Ureter (tissue), 1 donor: ENCODE measurements at regions not wholly inside any gene's neighbourhood (a gene's known extent, or its start where the extent isn't known, plus 50 kb on each side); places are given as distances from the start of the nearest gene placed in this dataset.
"Not testable (repeated sequence)": the region's sequence is repeated elsewhere in the genome, so short reads cannot be mapped to it uniquely, and the experiment has no call there.

Experiments
- DNase-seq: peaks from one replicate; pipeline ENCODE4 v3.0.0-alpha.2; 2020; ENCODE audit warnings: low spot score
- donor health status: DM: yes; HTN: yes; CAD: no.

DNA sequence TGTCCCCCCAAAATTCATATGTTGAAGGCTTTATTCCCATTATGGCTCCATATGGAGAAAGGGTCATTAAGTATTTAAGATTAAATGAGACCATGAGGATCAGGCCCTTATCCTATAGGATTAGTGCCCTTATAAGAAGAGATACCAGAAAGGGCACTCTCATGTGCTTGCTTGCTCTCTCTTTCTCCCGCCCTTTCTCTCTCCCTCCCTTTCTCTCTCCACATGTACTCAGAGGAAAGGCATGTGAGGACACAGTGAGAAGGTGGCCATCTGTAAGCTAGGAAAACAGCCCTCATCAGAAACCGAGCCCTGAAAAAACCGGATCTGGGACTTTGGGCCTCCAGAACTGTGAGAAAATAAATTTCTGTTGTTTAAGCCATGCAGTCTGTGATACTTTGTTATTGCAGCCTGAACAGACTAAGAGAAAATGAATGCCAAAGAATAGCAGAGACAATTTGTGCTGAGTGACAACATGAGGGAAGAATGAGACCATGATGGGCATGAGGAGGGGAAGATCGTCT is 300.0 kb upstream of the SLC39A10 start:
- DNase-seq, result no peak

DNA sequence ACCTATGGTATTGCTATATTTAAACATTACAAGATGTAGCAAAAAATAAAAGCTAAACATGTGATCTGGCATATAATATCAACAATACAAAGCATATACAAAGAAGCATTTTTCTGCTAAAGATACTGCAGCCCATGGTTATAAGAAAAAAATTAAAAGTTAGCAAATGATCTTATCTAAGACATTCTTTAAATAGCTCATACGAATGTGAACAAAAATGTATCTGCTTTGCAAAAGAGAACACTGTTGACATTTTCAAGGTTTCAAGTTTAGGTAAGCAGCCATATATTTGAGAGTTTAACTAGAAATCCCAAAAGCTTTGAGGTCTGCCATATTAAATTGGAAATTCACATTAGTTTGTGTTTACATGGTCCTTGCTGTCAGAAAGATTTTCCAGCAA is 301.0 kb upstream of the SLC39A10 start:
- no peak for DNase-seq

- DNase-seq, result no peak
Measured at GRCh38 chr2:195352581-195352980, 304.4 kb upstream of the SLC39A10 start.

GRCh38 chr2:195343942-195344530 is 313.0 kb upstream of the SLC39A10 start:
- no peak for DNase-seq

DNA sequence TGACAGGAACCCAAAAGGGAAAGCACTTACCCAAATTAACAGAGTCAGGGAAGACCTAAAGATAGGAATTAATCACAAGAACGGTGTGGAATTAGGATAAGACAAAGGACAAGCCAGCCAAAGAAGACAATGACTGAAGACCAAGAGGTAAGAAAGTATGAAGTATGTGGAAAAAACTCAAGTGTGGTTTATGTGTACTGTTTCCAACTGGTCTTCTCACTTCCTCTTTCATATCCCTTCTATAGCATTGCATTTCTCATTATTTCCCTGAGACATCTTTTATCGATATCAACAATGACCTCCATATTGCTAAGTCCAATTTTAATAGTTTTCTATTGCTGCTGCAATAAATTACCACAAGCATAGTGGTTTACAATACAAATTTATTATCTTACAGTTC is 313.5 kb upstream of the SLC39A10 start:
- no peak for DNase-seq

DNA sequence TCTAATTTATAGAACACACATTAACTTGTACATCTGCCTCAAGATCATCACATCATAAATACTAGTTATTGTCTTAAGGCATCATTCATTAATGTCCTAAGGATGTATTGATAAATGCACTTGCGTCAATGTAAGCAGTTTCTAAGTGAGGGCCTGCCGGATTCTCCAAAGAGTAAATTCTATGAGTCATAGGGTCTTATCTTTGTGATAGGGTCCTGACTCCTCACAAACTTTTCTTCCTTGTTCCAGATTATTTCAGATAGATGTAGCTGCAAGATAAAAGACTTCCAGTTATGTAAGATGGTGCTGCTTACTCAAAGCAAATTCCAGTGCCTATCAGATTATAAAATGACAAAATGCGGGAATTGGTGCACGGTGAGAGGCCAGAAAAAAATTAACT is 315.0 kb upstream of the SLC39A10 start:
- DNase-seq, result no peak

DNA sequence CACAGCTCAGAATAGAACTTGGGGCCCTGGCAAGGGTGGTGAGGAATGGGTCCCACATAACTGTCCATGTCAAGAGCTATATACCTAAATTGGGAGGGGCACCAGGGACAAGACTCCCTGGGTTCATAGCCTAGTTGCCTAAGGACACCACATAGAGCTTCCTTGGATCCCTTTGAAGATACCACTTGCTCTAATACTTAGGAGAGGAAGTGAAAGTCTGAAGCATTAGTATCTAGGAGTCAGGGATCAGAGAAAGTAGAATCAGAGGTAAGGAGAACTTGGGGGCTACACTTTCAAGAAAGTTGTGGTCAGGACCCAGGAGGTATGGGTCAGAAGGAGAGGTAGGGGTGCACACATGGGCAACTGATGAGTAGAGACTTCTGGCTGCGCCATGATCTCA is 318.2 kb upstream of the SLC39A10 start:
- DNase-seq, result no peak

DNA sequence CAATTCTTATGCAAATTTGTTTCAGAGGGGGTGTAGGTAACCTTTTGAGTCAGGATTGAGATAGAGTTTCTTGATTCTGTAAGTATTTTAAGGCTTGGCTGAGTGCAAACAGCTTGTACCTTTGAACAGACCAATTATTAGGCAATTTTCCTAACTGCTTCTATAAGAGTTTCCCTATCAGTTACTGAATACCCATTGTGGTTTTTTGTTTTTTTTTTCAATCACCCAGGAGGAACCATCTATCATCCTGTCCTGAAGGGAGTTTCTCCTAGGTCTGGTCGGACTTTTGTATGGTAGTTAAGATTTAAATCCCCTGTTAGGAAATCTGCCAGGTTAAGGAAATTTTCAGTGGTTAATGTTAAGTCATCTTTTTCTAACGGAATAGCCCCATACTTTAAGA is 319.4 kb upstream of the SLC39A10 start:
- no peak for DNase-seq

GRCh38 chr2:195333869-195334268 is 323.2 kb upstream of the SLC39A10 start:
- DNase-seq, result no peak

- DNase-seq, result no peak
Measured at GRCh38 chr2:195331966-195332365, 325.1 kb upstream of the SLC39A10 start.

- DNase-seq, result no peak
Measured at GRCh38 chr2:195331129-195331528, 325.9 kb upstream of the SLC39A10 start.

DNA sequence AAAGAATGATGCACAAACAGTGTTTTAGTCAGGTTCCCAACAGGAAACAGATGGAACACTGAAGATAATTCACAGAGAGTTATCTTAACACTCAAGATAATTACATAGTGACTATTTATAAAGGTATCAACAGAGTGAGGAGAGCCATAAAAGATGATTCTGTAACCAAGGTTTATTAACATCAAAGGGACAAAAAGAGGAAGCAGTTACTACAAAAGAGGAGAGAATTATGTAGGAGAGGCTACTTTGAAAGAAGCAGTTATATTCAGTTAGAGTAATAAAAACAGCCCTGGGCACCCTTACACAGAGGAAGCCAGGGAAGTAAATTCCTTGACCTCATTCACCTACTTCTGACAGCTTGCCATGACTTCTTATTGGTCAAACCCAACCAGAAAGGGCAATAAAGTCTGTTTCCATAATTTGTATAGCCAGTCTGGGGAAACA is 326.5 kb upstream of the SLC39A10 start:
- no peak for DNase-seq

- DNase-seq, result not testable (repeated sequence)
Measured at GRCh38 chr2:195329784-195330183, 327.2 kb upstream of the SLC39A10 start.

DNA sequence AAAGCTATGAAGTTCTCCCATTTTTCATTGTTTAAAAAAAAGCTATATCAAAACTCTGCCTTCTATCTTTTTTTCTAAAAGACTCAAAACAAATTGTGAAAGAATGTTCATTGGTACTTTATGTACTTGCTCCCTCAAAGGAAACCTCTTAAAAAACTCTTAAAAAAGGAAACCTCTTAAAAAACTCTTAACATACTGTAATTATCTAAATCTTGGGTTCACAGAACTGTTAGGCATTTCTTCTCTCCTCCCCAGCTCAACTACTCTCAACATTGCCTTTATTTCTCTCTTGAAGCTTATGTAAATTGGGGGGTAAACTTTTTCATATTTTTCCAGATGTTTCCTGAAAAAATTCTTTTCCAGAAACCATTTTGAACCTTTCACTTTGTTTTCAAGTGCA is 330.5 kb upstream of the SLC39A10 start:
- DNase-seq, result no peak

GRCh38 chr2:195322324-195322723 is 334.7 kb upstream of the SLC39A10 start:
- no peak for DNase-seq

GRCh38 chr2:195320413-195320973 is 336.5 kb upstream of the SLC39A10 start:
- no peak for DNase-seq

- DNase-seq, result no peak
Measured at GRCh38 chr2:195319548-195320412, 337.2 kb upstream of the SLC39A10 start.

DNA sequence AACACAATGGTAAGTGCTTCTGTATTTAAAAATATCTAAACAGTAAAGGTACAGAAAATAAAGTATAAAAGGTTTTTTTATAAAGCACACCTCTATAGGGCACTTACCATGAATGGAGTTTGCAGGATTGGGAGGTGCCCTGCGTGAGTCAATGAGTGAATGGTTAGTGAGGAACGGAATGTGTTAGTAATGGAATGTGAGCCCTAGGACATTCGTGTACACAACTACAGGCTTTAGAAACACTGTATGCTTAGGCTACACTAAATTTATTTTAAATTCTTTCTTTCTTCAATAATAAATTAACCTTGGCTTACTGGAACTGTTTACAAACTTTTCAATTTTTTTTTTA is 337.9 kb upstream of the SLC39A10 start:
- DNase-seq, result no peak

- no peak for DNase-seq
Measured at GRCh38 chr2:195318440-195319111, 338.4 kb upstream of the SLC39A10 start.

DNA sequence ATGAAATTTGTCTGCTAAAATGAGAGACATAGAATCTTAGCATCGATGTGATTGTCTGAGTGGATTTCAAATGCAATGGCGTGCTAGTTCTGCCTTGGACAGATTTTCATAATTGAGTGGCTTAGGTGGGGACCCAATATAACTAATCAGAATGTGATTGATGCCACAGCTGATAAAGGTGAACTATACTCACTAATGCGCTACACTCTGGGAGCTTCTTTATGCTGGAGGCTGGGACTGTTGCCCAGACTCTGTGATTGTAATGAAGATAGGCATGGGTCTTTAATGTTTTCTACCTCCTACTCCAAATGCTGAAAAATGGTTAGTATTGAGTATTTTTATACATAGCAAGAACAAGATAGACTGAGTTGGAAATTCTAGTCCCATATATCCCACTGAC is 339.5 kb upstream of the SLC39A10 start:
- DNase-seq, result no peak

DNA sequence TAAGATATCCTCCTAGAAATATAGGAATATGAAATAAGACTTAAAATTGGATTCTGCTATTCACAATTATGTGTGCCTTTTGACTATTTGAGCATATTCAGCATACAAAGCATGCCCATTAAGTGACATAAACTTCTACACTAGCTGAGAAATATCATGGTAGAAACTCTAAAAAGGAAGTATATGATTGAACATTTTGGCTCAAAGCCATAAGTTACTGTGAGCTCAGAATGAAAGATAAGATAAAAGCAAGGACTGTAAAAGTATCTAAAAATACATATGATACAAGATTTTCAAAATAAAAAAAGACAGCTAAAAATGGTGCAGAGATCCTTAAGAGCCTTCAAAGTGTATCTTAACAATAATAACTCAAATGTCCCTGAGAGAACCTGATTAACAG is 340.5 kb upstream of the SLC39A10 start:
- DNase-seq, result no peak

- DNase-seq, result no peak
Measured at GRCh38 chr2:195313962-195314361, 343.1 kb upstream of the SLC39A10 start.
